Globus pallidus (tissue), 1 donor: ENCODE measurements at regions not wholly inside any gene's neighbourhood (a gene's known extent, or its start where the extent isn't known, plus 50 kb on each side); places are given as distances from the start of the nearest gene placed in this dataset.

Experiments used
- DNase-seq: peaks from one replicate; pipeline ENCODE4 v3.0.0-alpha.2; 2015; ENCODE audit warnings: low spot score

- no peak for DNase-seq
These were observed 63.5 kb upstream of the ASCC3 start for GRCh38 chr6:100944644-100945043.

DNA sequence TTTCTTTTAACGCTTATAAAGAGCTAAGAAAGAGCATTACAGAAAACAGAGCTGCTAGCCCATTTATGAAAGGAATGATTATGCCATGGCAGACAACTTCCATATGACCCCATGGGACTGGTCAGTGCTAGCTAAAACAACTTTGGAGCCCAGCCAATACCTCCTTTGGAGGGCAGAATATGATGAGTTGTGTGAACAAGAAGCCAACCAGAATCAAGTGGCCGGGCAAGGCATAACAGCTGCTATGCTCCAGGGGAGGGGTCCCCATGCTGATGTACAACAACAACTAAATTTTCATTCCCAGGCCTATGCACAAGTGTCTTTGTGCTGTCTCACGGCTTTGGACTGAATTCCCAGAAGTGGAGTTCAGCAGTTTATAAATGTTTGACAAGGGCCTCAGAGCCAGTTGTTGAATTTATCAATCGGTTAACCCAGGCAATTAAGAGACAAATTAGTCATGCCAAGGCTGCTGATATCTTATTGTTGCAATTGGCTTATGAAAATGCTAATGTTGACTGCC, 65.0 kb upstream of the ASCC3 start:
- DNase-seq = no peak

DNA sequence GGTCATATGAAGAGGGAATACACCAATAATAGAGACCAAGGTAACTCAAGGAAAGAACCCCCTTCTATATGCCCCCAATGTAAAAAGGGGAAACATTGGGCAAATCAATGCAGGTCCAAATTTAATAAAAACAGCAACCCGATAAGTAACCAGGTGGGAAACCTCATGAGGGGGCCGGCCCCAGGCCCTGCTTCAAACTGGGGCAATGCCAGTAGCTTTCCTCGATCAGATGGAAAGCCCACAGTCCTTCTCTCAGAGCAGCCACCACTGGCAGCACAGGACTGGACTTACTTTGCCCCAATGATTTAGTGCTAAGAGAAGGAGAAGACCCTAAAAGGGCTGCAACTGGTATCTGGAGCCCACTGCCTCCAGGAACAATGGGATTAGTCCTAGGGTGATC, 65.6 kb upstream of the ASCC3 start:
- no peak for DNase-seq

- no peak for DNase-seq
These were observed 67.4 kb upstream of the ASCC3 start for GRCh38 chr6:100948381-100949133.

DNA sequence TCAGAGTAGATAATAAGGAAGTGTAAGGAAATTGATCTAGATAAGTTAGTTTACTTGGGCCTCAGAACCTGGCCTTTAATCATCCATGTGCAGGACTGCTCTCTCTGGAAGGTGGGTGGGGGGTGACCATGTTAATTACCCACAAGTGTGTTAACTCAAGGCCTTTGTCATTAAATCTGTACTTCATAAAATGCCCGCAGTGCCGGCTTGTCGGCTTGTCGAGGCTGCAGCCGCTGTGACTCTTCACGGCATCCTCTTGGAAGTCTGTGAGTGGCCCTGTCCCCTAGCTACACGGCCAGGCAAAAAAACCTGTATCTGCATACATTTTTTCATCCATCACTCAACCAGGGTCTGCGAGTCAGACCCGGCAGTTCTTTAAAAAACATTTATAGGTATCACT, 70.9 kb upstream of the ASCC3 start:
- DNase-seq = no peak

DNA sequence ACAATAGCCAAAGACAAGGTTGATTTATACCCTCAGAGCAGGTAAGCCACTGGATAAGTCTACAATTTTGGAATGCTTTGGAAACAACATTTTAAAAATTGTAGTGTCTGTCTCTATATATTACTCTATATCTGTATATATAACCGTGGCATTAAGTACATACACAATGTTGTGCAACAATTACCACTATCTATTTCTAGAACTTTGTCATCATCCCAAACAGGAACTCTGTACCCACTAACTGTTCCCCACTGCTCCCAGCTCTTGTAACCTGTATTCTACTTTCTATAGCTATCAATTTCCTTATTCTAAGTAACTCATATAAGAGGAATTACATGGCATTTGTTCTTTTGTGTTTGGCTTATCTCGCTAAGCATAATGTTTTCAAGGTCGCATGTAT, 78.2 kb upstream of the ASCC3 start:
- no peak for DNase-seq

DNA sequence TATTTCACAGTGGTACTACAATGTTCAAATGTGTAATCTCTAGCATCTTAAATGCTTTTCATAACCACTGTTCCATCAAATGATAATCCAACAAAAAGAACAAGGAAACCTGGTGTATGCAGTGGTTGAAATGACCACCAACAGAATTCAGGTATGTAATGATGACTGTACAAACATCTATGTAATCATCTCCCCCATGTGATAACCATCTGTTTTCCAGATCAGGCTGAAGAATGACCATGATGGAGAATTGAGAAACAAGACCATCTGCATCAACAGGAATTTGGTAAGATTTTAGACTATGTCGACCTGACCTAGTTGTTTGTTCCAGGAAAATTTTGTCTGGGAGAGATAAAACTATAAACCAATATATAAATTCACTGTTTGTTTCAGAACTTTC, 81.3 kb upstream of the ASCC3 start:
- no peak for DNase-seq

GRCh38 chr6:100965067-100965466, 83.9 kb upstream of the ASCC3 start:
- DNase-seq = no peak

GRCh38 chr6:100968949-100969348, 87.8 kb upstream of the ASCC3 start:
- DNase-seq = no peak

DNA sequence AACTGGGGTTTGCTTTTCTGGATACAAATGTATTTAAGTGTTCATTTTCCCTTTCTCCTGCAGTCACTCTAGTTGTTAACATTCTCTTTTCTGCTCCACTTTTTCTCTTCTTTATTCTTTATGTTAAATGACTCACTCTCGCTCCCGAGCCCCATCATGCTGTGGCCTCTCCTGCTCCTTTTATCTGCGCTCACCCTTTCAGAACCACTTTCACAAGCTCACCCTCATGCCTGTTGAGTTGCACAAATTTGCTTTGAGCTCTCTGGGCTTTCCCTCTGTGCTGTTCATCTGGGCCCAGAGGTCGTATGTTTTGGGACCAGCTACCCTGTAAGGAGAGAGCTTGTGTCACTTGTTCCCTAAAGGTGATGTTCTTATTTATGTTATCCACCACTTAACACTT, 98.1 kb upstream of the ASCC3 start:
- no peak for DNase-seq

GRCh38 chr6:100980949-100981348, 99.8 kb upstream of the ASCC3 start:
- no peak for DNase-seq

DNA sequence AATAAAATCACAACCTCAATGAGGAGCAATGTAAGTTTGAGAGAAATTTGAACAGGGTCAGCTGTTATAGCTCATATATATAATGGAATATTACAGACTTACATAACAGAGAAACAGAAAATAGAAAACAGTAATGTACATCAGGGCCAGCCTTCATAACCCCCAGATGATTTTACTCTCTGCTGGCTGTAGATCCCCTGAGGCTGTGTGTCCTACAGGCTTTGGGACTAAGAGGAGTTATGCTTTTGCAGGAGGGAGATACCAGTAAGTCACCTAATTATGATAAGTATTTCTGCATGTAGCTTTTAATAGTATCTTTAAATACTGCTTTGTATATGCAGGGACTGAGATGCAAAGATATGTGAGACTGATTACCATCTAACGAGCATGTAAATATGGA, 105.8 kb upstream of the ASCC3 start:
- DNase-seq = no peak

GRCh38 chr6:100987556-100987955, 106.4 kb upstream of the ASCC3 start:
- DNase-seq = no peak

GRCh38 chr6:100988391-100988984, 107.4 kb upstream of the ASCC3 start:
- no peak for DNase-seq

GRCh38 chr6:100990070-100990469, 108.9 kb upstream of the ASCC3 start:
- DNase-seq = no peak

DNA sequence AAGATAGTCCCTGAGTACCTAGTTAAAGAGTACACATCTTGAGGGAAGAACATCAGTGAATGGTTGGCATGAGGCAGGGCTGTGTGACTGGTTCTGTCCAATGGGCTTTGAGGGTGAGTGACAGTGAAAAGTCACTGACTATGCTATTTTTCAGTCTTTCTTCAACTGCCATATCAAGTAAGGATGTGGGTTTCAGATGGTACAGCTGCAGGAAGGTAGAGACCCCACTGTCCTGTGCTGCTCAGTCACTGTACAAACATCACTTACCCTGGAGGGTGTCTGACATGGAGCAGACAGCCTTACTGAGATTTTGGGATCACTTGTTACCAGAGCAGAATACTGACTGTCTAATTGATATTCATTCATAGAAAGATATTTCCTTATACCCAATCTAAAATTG, 115.3 kb upstream of the ASCC3 start:
- DNase-seq = no peak

GRCh38 chr6:100998111-100998510, 117.0 kb upstream of the ASCC3 start:
- DNase-seq = no peak

GRCh38 chr6:100999034-100999597, 118.0 kb upstream of the ASCC3 start:
- DNase-seq = no peak

- no peak for DNase-seq
These were observed 119.2 kb upstream of the ASCC3 start for GRCh38 chr6:101000341-101000740.

GRCh38 chr6:101001012-101001411, 119.9 kb upstream of the ASCC3 start:
- DNase-seq = no peak

DNA sequence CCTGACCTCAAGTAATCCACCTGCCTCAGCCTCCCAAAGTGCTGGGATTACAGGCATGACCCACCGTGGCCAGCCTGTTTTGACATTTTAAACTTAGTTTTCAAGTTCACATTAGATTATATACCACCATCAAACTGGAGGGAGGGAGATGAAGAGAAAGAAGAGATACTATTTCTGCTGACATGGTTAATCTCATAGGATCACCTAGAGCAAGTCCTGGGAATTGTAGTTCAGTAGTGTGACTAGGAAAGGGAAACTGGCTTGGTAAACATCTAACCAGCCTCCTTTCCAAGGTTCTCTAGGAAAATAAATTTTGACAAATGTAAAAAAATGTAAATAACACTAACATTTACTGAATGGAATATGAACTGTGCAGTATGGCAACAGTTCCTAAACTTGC, 120.5 kb upstream of the ASCC3 start:
- DNase-seq = no peak

GRCh38 chr6:101003075-101003474, 121.9 kb upstream of the ASCC3 start:
- no peak for DNase-seq

GRCh38 chr6:101011186-101011585, 130.1 kb upstream of the ASCC3 start:
- DNase-seq = no peak
